GM12873 (cell line): ENCODE measurements at regions not wholly inside any gene's neighbourhood (a gene's known extent, or its start where the extent isn't known, plus 50 kb on each side); places are given as distances from the start of the nearest gene placed in this dataset.

Experiments used
- CTCF ChIP-seq: IDR thresholded peaks from 2 replicates; pipeline ENCODE4 v1.5.1; 2012; ENCODE audit warnings: low read depth, mild to moderate bottlenecking, moderate library complexity, low read length, control low read depth; ENCODE audit not compliant: insufficient read depth; ENCODE audit errors: missing control alignments

- TF ChIP-seq CTCF: no peak
These were observed 157.3 kb upstream of the CHAC2 start for GRCh38 chr2:53610260-53610659.

GRCh38 chr2:53609551-53609950 lies 158.1 kb upstream of the CHAC2 start:
- TF ChIP-seq CTCF: no peak

GRCh38 chr2:53608293-53608692 lies 159.3 kb upstream of the CHAC2 start:
- TF ChIP-seq CTCF: no peak

- no peak for TF ChIP-seq CTCF
These were observed 166.8 kb upstream of the CHAC2 start for GRCh38 chr2:53600815-53601214.

- no peak for TF ChIP-seq CTCF
These were observed 182.6 kb upstream of the CHAC2 start for GRCh38 chr2:53584986-53585385.

GRCh38 chr2:53583583-53583982 lies 184.0 kb upstream of the CHAC2 start:
- TF ChIP-seq CTCF: no peak

GRCh38 chr2:53582556-53582955 lies 185.0 kb upstream of the CHAC2 start:
- no peak for TF ChIP-seq CTCF
